ENCODE measurements at regions not wholly inside any gene's neighbourhood (a gene's known extent, or its start where the extent isn't known, plus 50 kb on each side); places are given as distances from the start of the nearest gene placed in this dataset.

DNA sequence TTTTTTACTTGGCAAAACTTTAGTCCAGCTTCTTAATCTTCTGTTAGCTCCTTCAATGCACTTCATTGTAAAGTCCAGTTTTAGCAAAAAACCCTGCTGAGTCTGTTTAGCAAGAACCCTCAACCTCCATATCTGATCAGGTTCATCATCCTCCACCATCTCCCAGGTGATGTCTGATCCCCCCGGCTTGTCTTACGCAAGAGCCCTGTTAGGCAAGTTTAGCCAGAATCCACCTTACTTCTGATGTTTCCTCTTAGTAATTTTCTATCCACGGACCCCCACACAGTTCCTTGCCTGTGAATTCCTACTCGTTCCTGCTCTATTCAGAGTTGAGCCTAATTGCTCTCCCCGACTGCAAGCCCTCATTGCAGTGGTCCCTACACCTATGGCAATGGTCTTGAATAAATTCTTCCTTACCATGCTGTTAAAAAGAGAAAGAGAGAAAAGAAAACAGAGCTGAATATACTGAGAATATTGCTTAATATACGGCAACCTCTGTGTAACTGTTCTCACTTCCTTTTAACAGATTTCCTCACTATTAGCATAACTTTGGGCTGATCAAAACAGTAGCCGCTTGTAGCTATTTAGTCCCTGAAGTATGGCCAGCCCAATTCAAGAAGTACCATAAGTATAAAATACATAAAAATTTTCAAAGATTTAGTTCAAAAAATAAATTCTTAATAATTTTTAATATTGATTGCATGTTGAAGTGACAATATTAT, 78.7 kb upstream of the MME start:
- H3K36me3 Mint-ChIP-seq = no peaks in the 10 kb centered on the region
- H3K27ac Mint-ChIP-seq = no peak overlapping the region
- H3K4me1 ChIP-seq (ENCODE audit: control insufficient read depth in 2 of 2, insufficient read depth in 2 of 2, low read length in 2 of 2) = no peaks in the 10 kb centered on the region
- no peaks in the 10 kb centered on the region for H3K27me3 ChIP-seq (ENCODE audit: control insufficient read depth in 2 of 2, insufficient read depth in 2 of 2, low read length in 2 of 2)
- no peak overlapping the region for H3K4me3 ChIP-seq (ENCODE audit: low read length)
- peaks cover 0 to 9% (median 2%) of the 10 kb centered on the region in 11 donors for H3K9me3 Mint-ChIP-seq
- DNase-seq (no peak), ATAC-seq (peak; percentile 44)
- CTCF ChIA-PET = no interaction called here
- peaks cover 0 to 4% (median 0%) of the 10 kb centered on the region in 5 donors for H3K27me3 Mint-ChIP-seq
- no peaks in the 10 kb centered on the region for H3K9me3 ChIP-seq (ENCODE audit: control insufficient read depth in 2 of 3, low read length in 3 of 3)
- no peaks in the 10 kb centered on the region for H3K4me1 Mint-ChIP-seq
- no peak overlapping the region for H3K27ac ChIP-seq (ENCODE audit: low read depth, low read length)
- H3K4me3 Mint-ChIP-seq = no peak overlapping the region
- intact Hi-C loops (cut with micrococcal nuclease) = no loop called here
- H3K36me3 ChIP-seq (ENCODE audit: control insufficient read depth in 2 of 3, insufficient read depth in 3 of 3, low read length in 3 of 3) = no peaks in the 10 kb centered on the region
- POLR2A ChIA-PET = no interaction called here

DNA sequence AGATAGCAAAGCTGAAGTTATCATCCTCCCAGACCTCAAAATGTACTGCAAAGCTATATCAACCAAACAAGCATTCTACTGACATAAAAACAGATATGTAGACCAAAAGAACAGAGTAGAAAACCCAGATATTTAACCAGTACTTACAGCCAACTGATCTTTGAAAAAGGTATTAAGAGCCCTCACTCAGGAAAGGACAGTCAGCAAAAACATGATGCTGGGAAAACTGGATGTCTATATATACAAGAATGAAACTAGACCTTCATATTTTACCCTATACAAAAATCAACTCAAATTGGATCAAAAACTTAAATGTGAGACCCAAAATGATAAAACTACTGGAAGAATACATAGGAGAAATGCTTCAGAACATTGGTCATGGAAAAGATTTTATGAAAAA, 87.5 kb upstream of the MME start:
- no peak overlapping the region for H3K4me3 Mint-ChIP-seq
- H3K4me3 ChIP-seq (ENCODE audit: low read length) = no peak overlapping the region
- H3K27ac Mint-ChIP-seq = no peak overlapping the region
- H3K27ac ChIP-seq (ENCODE audit: low read depth, low read length) = no peak overlapping the region
- H3K4me1 ChIP-seq (ENCODE audit: control insufficient read depth in 2 of 2, insufficient read depth in 2 of 2, low read length in 2 of 2) = no peaks in the 10 kb centered on the region
- no peak for ATAC-seq
- intact Hi-C loops (cut with micrococcal nuclease) = no loop called here
- H3K9me3 Mint-ChIP-seq = peaks cover 0 to 7% (median 1%) of the 10 kb centered on the region in 11 donors
- ChIA-PET CTCF (no interaction called here), POLR2A (no interaction called here)
- H3K27me3 Mint-ChIP-seq = peaks cover 0 to 4% (median 0%) of the 10 kb centered on the region in 5 donors
- no peaks in the 10 kb centered on the region for H3K36me3 ChIP-seq (ENCODE audit: control insufficient read depth in 2 of 3, insufficient read depth in 3 of 3, low read length in 3 of 3)
- H3K36me3 Mint-ChIP-seq = peaks cover 0 to 3% (median 0%) of the 10 kb centered on the region in 5 donors
- no peaks in the 10 kb centered on the region for H3K4me1 Mint-ChIP-seq
- no peak for DNase-seq
- H3K27me3 ChIP-seq (ENCODE audit: control insufficient read depth in 2 of 2, insufficient read depth in 2 of 2, low read length in 2 of 2) = no peaks in the 10 kb centered on the region
- no peaks in the 10 kb centered on the region for H3K9me3 ChIP-seq (ENCODE audit: control insufficient read depth in 2 of 3, low read length in 3 of 3)

DNA sequence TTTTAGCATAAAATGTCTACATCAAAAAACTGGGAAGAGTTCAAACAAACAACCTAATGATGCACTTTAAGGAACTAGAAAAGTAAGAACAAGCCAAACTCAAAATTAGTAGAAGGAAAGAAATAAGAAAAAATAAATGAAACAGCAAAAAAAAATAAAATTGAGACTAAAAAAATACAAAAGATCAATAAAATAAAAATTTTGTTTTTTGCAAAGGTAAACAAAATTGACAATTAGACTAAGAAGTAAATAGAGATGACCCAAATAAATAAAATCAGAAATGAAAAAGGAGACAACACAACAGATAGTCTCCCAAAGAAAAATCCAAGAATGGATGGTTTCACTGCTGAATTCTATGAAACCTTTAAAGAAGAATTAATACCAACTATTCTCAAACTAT, 89.6 kb upstream of the MME start:
- ChIA-PET POLR2A (no interaction called here), CTCF (no interaction called here)
- Histone ChIP-seq H3K27ac (ENCODE audit: low read depth, low read length) (no peak overlapping the region), H3K36me3 (ENCODE audit: control insufficient read depth in 2 of 3, insufficient read depth in 3 of 3, low read length in 3 of 3) (no peaks in the 10 kb centered on the region), H3K9me3 (ENCODE audit: control insufficient read depth in 2 of 3, low read length in 3 of 3) (no peaks in the 10 kb centered on the region), H3K4me1 (ENCODE audit: control insufficient read depth in 2 of 2, insufficient read depth in 2 of 2, low read length in 2 of 2) (no peaks in the 10 kb centered on the region), H3K27me3 (ENCODE audit: control insufficient read depth in 2 of 2, insufficient read depth in 2 of 2, low read length in 2 of 2) (no peaks in the 10 kb centered on the region), H3K4me3 (ENCODE audit: low read length) (no peak overlapping the region)
- ATAC-seq (no peak), DNase-seq (no peak)
- Mint-ChIP-seq H3K4me1 (no peaks in the 10 kb centered on the region), H3K27me3 (peaks cover 0 to 6% (median 0%) of the 10 kb centered on the region in 5 donors), H3K9me3 (peaks cover 0 to 10% (median 3%) of the 10 kb centered on the region in 11 donors), H3K36me3 (peaks cover 0 to 4% (median 0%) of the 10 kb centered on the region in 5 donors), H3K27ac (no peak overlapping the region), H3K4me3 (no peak overlapping the region)
- intact Hi-C loops (cut with micrococcal nuclease) = no loop called here

DNA sequence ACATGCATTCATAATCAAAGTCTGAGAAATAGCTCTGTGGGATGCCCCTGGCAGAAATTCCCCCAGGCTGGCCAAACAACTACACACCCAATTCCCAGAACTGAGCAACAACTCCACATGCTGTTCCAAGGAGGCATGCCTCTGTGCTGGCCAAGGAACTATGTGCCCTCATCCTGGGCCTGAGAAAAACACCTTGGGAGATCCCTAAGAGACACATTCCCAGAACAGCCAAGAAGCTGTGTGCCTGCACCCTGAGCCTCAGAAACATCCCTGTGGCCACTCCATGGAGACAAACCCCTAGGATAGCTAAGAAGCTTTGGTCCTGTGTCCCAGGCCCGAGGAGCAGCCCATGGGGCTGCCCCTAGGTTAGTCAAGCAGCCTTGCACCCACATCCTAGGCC, 92.3 kb upstream of the MME start:
- H3K27me3 Mint-ChIP-seq = peaks cover 0 to 6% (median 0%) of the 10 kb centered on the region in 5 donors
- ChIA-PET CTCF (no interaction called here), POLR2A (no interaction called here)
- intact Hi-C loops (cut with micrococcal nuclease) = no loop called here
- no peak for ATAC-seq
- H3K4me3 Mint-ChIP-seq = no peak overlapping the region
- no peaks in the 10 kb centered on the region for H3K4me1 ChIP-seq (ENCODE audit: control insufficient read depth in 2 of 2, insufficient read depth in 2 of 2, low read length in 2 of 2)
- H3K27me3 ChIP-seq (ENCODE audit: control insufficient read depth in 2 of 2, insufficient read depth in 2 of 2, low read length in 2 of 2) = no peaks in the 10 kb centered on the region
- no peak overlapping the region for H3K27ac Mint-ChIP-seq
- no peaks in the 10 kb centered on the region for H3K36me3 ChIP-seq (ENCODE audit: control insufficient read depth in 2 of 3, insufficient read depth in 3 of 3, low read length in 3 of 3)
- no peak overlapping the region for H3K4me3 ChIP-seq (ENCODE audit: low read length)
- H3K9me3 Mint-ChIP-seq = peaks cover 2 to 17% (median 4%) of the 10 kb centered on the region in 11 donors
- H3K36me3 Mint-ChIP-seq = peaks cover 0 to 4% (median 0%) of the 10 kb centered on the region in 5 donors
- H3K27ac ChIP-seq (ENCODE audit: low read depth, low read length) = no peak overlapping the region
- no peaks in the 10 kb centered on the region for H3K4me1 Mint-ChIP-seq
- no peaks in the 10 kb centered on the region for H3K9me3 ChIP-seq (ENCODE audit: control insufficient read depth in 2 of 3, low read length in 3 of 3)
- DNase-seq = no peak

DNA sequence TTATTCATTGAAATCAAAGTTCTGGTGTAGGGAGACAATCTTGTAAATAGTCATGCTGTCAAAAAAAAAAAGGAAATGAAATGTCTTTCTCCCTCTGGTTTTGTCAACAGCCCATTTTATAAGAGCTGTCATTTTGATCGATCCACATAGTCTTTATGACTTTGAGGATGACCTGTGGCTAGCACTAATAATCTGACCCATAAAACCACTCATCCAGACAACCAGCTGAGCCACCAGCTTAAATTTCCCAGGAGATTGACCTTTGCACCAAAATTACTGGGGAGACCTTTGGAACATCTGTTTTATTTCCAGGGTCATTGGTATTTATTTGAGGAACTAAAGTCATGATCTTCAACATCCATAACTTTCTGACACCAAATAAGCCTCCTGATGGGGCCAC, 98.5 kb upstream of the MME start:
- ChIA-PET CTCF (no interaction called here), POLR2A (no interaction called here)
- Mint-ChIP-seq H3K4me3 (no peak overlapping the region), H3K4me1 (no peaks in the 10 kb centered on the region), H3K36me3 (no peaks in the 10 kb centered on the region), H3K27ac (no peak overlapping the region), H3K27me3 (no peaks in the 10 kb centered on the region), H3K9me3 (peaks cover 0 to 8% (median 3%) of the 10 kb centered on the region in 11 donors)
- Histone ChIP-seq H3K27me3 (ENCODE audit: control insufficient read depth in 2 of 2, insufficient read depth in 2 of 2, low read length in 2 of 2) (no peaks in the 10 kb centered on the region), H3K36me3 (ENCODE audit: control insufficient read depth in 2 of 3, insufficient read depth in 3 of 3, low read length in 3 of 3) (no peaks in the 10 kb centered on the region), H3K9me3 (ENCODE audit: control insufficient read depth in 2 of 3, low read length in 3 of 3) (no peaks in the 10 kb centered on the region), H3K4me1 (ENCODE audit: control insufficient read depth in 2 of 2, insufficient read depth in 2 of 2, low read length in 2 of 2) (no peaks in the 10 kb centered on the region), H3K4me3 (ENCODE audit: low read length) (no peak overlapping the region), H3K27ac (ENCODE audit: low read depth, low read length) (no peak overlapping the region)
- intact Hi-C loops (cut with micrococcal nuclease) = no loop called here
- DNase-seq (no peak), ATAC-seq (no peak)

DNA sequence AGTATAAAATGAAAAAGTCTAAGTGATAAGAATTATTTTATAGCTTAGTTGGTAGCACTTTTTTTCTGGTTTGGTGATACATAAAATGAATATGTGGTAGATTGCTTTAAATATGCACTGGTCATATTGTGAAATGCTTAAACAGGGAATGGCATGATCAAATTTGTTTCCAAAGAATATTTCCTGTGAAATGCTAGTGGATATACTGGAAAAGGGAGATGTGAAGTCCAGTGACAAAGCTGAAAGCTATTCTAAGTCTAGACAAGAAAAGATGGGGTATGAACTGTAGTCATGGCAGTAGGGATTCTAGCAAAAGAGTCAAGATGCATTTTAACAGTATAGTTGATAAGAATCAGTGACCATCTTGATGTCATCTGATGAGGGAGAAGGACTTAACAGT, 98.9 kb upstream of the MME start:
- Histone ChIP-seq H3K4me1 (ENCODE audit: control insufficient read depth in 2 of 2, insufficient read depth in 2 of 2, low read length in 2 of 2) (no peaks in the 10 kb centered on the region), H3K36me3 (ENCODE audit: control insufficient read depth in 2 of 3, insufficient read depth in 3 of 3, low read length in 3 of 3) (no peaks in the 10 kb centered on the region), H3K4me3 (ENCODE audit: low read length) (no peak overlapping the region), H3K27me3 (ENCODE audit: control insufficient read depth in 2 of 2, insufficient read depth in 2 of 2, low read length in 2 of 2) (no peaks in the 10 kb centered on the region), H3K9me3 (ENCODE audit: control insufficient read depth in 2 of 3, low read length in 3 of 3) (no peaks in the 10 kb centered on the region), H3K27ac (ENCODE audit: low read depth, low read length) (no peak overlapping the region)
- Mint-ChIP-seq H3K27me3 (no peaks in the 10 kb centered on the region), H3K4me3 (no peak overlapping the region), H3K27ac (no peak overlapping the region), H3K36me3 (no peaks in the 10 kb centered on the region), H3K4me1 (no peaks in the 10 kb centered on the region), H3K9me3 (peaks cover 0 to 8% (median 3%) of the 10 kb centered on the region in 11 donors)
- ATAC-seq (no peak), DNase-seq (no peak)
- intact Hi-C loops (cut with micrococcal nuclease) = no loop called here
- ChIA-PET POLR2A (no interaction called here), CTCF (no interaction called here)

DNA sequence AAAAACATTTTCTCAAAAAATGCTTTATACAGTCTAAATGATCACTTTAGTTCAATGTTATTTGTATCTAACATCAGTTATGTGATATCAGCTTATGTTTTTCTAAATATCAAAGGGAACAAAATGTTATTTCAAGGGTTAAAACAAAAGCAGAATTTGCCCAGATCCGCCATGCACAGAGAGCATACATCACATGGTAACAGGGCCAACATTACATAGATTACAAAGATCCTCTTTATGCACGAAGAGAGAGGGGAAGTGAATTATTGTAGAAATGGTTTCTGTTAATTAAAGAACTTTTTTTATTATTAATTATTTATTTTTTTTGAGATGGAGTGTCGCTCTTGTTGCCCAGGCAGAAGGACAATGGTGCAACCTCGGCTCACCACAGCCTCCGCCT, 100.8 kb upstream of the MME start:
- Mint-ChIP-seq H3K9me3 (peaks cover 0 to 8% (median 3%) of the 10 kb centered on the region in 11 donors), H3K27me3 (no peaks in the 10 kb centered on the region), H3K36me3 (no peaks in the 10 kb centered on the region), H3K4me1 (no peaks in the 10 kb centered on the region), H3K4me3 (no peak overlapping the region), H3K27ac (no peak overlapping the region)
- H3K4me3 ChIP-seq (ENCODE audit: low read length) = no peak overlapping the region
- ChIA-PET CTCF (no interaction called here), POLR2A (no interaction called here)
- intact Hi-C loops (cut with micrococcal nuclease) = no loop called here
- ATAC-seq (no peak), DNase-seq (no peak)
- no peaks in the 10 kb centered on the region for H3K36me3 ChIP-seq (ENCODE audit: control insufficient read depth in 2 of 3, insufficient read depth in 3 of 3, low read length in 3 of 3)
- no peaks in the 10 kb centered on the region for H3K4me1 ChIP-seq (ENCODE audit: control insufficient read depth in 2 of 2, insufficient read depth in 2 of 2, low read length in 2 of 2)
- H3K27ac ChIP-seq (ENCODE audit: low read depth, low read length) = no peak overlapping the region
- H3K27me3 ChIP-seq (ENCODE audit: control insufficient read depth in 2 of 2, insufficient read depth in 2 of 2, low read length in 2 of 2) = no peaks in the 10 kb centered on the region
- H3K9me3 ChIP-seq (ENCODE audit: control insufficient read depth in 2 of 3, low read length in 3 of 3) = no peaks in the 10 kb centered on the region
